Stomach (tissue), 4 donors: ENCODE measurements at regions not wholly inside any gene's neighbourhood (a gene's known extent, or its start where the extent isn't known, plus 50 kb on each side); places are given as distances from the start of the nearest gene placed in this dataset.

Source experiments
- CTCF ChIP-seq, 7 experiments: fragments of 450-650 bp in 4 of 7; fragments of 200-600 bp in 3 of 7; sonication (generic) in 3 of 7; IDR thresholded peaks; one replicate each; pipeline ENCODE4 v1.5.1; 2016 to 2019; ENCODE audit warnings: antibody characterized with exemption in 7 of 7, control low read depth in 2 of 7, mild to moderate bottlenecking in 1 of 7
- EP300 ChIP-seq: sonication (generic); formaldehyde crosslinking; IDR thresholded peaks from one replicate; pipeline ENCODE4 v1.6.1; 2017; ENCODE audit warnings: antibody characterized with exemption

GRCh38 chr1:194857413-194857812, 1671.0 kb upstream of the B3GALT2 start:
- TF ChIP-seq CTCF (IDR thresholded peaks at IDR 0.05) (no peak), EP300 (no peak)
